Suprapubic skin (tissue), 3 donors: ENCODE measurements at regions not wholly inside any gene's neighbourhood (a gene's known extent, or its start where the extent isn't known, plus 50 kb on each side); places are given as distances from the start of the nearest gene placed in this dataset.
"Not testable (repeated sequence)": the region's sequence is repeated elsewhere in the genome, so short reads cannot be mapped to it uniquely, and the experiment has no call there.

Experiments
- CTCF ChIP-seq, 2 donors: fragments of 200-600 bp in 1 of 2; fragments of 450-650 bp in 1 of 2; sonication (generic) in 1 of 2; IDR thresholded peaks; one replicate each; pipeline ENCODE4 v1.5.1; 2016 to 2019; ENCODE audit warnings: antibody characterized with exemption in 2 of 2, mild to moderate bottlenecking in 1 of 2, moderate library complexity in 1 of 2
- POLR2AphosphoS5 ChIP-seq, 3 donors: sonication (generic); formaldehyde crosslinking; IDR thresholded peaks; one replicate each; pipeline ENCODE4 v1.6.1; 2017; ENCODE audit warnings: antibody characterized with exemption in 3 of 3

- TF ChIP-seq CTCF, POLR2AphosphoS5 (IDR thresholded peaks at IDR 0.05): not testable (repeated sequence)
Observed at GRCh38 chr9:81062995-81063394, 626.4 kb downstream of the TLE1 start.
